IMR-90 (cell line): ENCODE measurements at regions not wholly inside any gene's neighbourhood (a gene's known extent, or its start where the extent isn't known, plus 50 kb on each side); places are given as distances from the start of the nearest gene placed in this dataset.

Source experiments
- CTCF ChIP-seq: conservative IDR thresholded peaks from 2 replicates; pipeline ENCODE4 v1.5.1; 2012; ENCODE audit warnings: mild to moderate bottlenecking, low read depth, low read length, improper control_type of control experiment
- POLR2A ChIP-seq: IDR thresholded peaks from 2 replicates; pipeline ENCODE4 v1.6.1; 2012; ENCODE audit warnings: mild to moderate bottlenecking, low read depth, low read length

DNA sequence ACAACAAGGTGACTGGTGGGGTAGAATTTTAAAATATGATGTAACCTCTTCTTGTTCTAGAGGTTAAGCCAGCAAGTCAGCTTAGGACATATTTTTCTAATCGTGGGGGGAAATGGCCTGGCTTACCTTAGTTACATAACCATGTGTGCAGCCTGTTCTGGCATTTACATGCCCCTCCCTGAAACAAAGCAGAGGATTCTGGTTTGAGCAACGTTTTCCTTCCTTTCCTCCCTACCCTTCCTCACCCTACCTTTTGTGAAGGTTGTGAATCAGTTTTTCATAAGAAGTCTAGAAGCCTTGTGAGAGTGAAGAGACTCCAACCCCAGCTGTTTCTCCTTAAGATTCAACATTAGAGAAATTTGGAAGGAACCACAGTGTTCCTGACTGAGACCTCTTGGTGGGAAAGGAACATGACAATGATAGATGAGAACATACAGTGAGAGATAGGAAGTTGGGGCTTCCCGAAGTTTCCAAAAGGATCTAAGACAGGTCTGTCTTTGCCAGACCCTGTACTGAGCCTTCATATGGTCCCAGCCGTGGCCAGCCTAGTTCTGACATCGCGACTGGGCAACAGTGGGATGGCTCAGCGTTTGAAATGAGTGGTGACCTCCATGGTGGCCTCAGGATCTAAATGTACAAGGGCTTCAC, 365.2 kb downstream of the SPATA31D1 start:
- TF ChIP-seq CTCF: no peak
- TF ChIP-seq POLR2A: no peak
